ENCODE measurements at regions not wholly inside any gene's neighbourhood (a gene's known extent, or its start where the extent isn't known, plus 50 kb on each side); places are given as distances from the start of the nearest gene placed in this dataset.

DNA sequence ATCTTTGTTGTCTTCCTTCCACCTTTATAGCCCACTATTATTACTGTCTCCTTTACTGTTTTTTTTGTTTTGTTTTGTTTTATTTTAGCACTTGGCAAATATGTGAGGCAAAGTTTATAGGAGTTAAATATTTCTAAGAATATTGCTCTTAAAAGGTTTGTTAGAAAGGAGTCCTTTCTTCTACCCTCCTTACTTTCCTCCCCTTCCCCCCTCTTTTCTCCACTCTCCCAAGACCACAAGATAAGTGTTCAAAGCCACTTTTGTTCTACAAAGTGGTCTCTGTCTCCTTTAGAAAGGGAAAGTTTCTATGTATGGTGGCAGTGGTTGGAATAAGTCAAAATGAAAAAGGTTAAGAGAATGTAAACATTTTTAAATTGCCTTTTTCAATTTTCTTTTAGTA, 130.7 kb upstream of the TSC22D2 start:
- TF ChIP-seq CTCF (IDR thresholded peaks at IDR 0.05) (no peak), ZFX (IDR thresholded peaks at IDR 0.05; ENCODE audit: borderline replicate concordance) (no peak)

Data from 22Rv1 (cell line).